Brain microvascular endothelial cell (primary cell): ENCODE measurements at regions not wholly inside any gene's neighbourhood (a gene's known extent, or its start where the extent isn't known, plus 50 kb on each side); places are given as distances from the start of the nearest gene placed in this dataset.

ENCODE experiments used
- DNase-seq: peaks from one replicate; pipeline ENCODE4 v3.0.0-alpha.2; 2020
- H3K27ac ChIP-seq: fragments of 250-450 bp; sonication (Bioruptor Pico); 2 replicates; pipeline ENCODE4 v1.5.1; 2020; ENCODE audit warnings: mild to moderate bottlenecking, moderate library complexity
- H3K27me3 ChIP-seq: fragments of 250-450 bp; sonication (Bioruptor Pico); replicated peaks from 2 replicates; pipeline ENCODE4 v1.5.1; 2020; ENCODE audit warnings: mild to moderate bottlenecking
- H3K36me3 ChIP-seq: fragments of 250-450 bp; sonication (Bioruptor Pico); replicated peaks from 2 replicates; pipeline ENCODE4 v1.5.1; 2020; ENCODE audit warnings: mild to moderate bottlenecking
- H3K4me3 ChIP-seq: 2 replicates; pipeline ENCODE4 v1.5.1; 2011; ENCODE audit warnings: low read depth, mild to moderate bottlenecking, control low read depth, low read length, moderate library complexity
- CTCF ChIP-seq: IDR thresholded peaks from 2 replicates; pipeline ENCODE4 v1.5.1; 2011; ENCODE audit warnings: low read depth, mild to moderate bottlenecking, moderate library complexity, low read length, control low read depth, inconsistent platforms; ENCODE audit errors: missing control alignments
- in situ Hi-C: cut with HindIII; loops from 2 replicates; pipeline ENCODE4 v1.10.0; 2017; ENCODE audit warnings: low sequenced_read_pairs, low pct_ligation_motif_present

- no peak overlapping the region for H3K4me3 ChIP-seq
- TF ChIP-seq CTCF: no peak
- in situ Hi-C loops: no loop called here
These were observed 485.4 kb downstream of the RFC3 start for GRCh38 chr13:34303346-34303745.

GRCh38 chr13:34307607-34308006, 489.7 kb downstream of the RFC3 start:
- Histone ChIP-seq H3K4me3 (no peak overlapping the region), H3K27ac (no peak overlapping the region), H3K27me3 (no peaks in the 10 kb centered on the region), H3K36me3 (no peaks in the 10 kb centered on the region)
- no peak for DNase-seq
- TF ChIP-seq CTCF: no peak
- in situ Hi-C loops: no loop called here

More at GRCh38 chr13:34303346-34303745, 485.4 kb downstream of the RFC3 start:
- Histone ChIP-seq H3K27me3 (no peaks in the 10 kb centered on the region), H3K36me3 (no peaks in the 10 kb centered on the region), H3K27ac (no peak overlapping the region)
- DNase-seq: no peak

DNA sequence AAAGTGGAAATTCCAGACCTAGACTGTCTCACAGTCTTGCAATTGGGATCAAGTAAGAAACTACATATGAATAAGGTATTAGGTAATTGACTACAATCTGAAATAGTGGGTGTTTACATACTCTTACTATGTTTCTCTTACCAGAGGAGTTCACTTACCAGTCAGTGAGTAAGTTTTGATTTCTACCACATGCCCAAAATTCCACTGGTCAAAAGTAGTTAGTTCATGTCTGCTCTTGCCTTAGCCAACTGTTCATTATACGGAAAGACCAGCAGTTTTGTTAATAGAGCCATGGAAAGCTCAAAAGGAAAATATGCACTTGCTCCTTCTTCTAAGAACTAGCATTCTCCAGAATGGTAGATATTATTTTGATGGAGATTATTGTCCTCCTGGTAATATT, 490.8 kb downstream of the RFC3 start:
- H3K27me3 ChIP-seq: no peaks in the 10 kb centered on the region
- H3K27ac ChIP-seq: no peak overlapping the region
- TF ChIP-seq CTCF: no peak
- in situ Hi-C loops: no loop called here
- no peaks in the 10 kb centered on the region for H3K36me3 ChIP-seq
- no peak overlapping the region for H3K4me3 ChIP-seq
- DNase-seq: no peak

DNA sequence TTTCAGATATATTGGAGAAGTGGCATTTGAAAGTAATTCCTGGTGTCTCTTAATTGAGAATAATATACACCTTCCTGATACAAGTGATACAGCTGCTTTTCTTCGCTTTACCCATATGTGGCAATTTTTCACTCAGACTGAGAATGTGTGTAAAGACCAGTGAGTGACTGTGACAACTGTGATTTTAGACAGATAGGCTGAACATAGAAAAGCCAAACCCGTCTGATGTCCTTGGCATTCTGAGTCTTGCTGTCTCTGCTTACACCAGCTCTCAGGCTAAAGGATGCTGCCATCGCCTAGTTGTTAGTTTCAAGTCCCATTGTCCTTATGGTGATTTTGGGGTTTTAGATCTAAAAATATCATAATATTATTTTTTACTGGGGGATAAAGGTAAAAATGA, 492.6 kb downstream of the RFC3 start:
- H3K36me3 ChIP-seq: no peaks in the 10 kb centered on the region
- in situ Hi-C loops: no loop called here
- no peak overlapping the region for H3K27ac ChIP-seq
- no peaks in the 10 kb centered on the region for H3K27me3 ChIP-seq
- H3K4me3 ChIP-seq: no peak overlapping the region
- DNase-seq: no peak
- TF ChIP-seq CTCF: no peak

- Histone ChIP-seq H3K27ac (no peak overlapping the region), H3K27me3 (no peaks in the 10 kb centered on the region), H3K4me3 (no peak overlapping the region), H3K36me3 (no peaks in the 10 kb centered on the region)
- no peak for TF ChIP-seq CTCF
- in situ Hi-C loops: no loop called here
- DNase-seq: no peak
These were observed 493.3 kb downstream of the RFC3 start for GRCh38 chr13:34311251-34311650.

- Histone ChIP-seq H3K4me3 (no peak overlapping the region), H3K27ac (no peak overlapping the region), H3K27me3 (no peaks in the 10 kb centered on the region), H3K36me3 (no peaks in the 10 kb centered on the region)
- no peak for TF ChIP-seq CTCF
- no peak for DNase-seq
- in situ Hi-C loops: no loop called here
These were observed 494.6 kb downstream of the RFC3 start for GRCh38 chr13:34312578-34312977.
